GM18498 (cell line): ENCODE measurements at regions not wholly inside any gene's neighbourhood (a gene's known extent, or its start where the extent isn't known, plus 50 kb on each side); places are given as distances from the start of the nearest gene placed in this dataset.

Experiments
- ATAC-seq: cut with Tn5 transposase; IDR thresholded peaks from one replicate; pipeline ENCODE4 v1.9.1; 2021; ENCODE audit warnings: mild to moderate bottlenecking, moderate library complexity; ENCODE audit not compliant: unreplicated experiment

DNA sequence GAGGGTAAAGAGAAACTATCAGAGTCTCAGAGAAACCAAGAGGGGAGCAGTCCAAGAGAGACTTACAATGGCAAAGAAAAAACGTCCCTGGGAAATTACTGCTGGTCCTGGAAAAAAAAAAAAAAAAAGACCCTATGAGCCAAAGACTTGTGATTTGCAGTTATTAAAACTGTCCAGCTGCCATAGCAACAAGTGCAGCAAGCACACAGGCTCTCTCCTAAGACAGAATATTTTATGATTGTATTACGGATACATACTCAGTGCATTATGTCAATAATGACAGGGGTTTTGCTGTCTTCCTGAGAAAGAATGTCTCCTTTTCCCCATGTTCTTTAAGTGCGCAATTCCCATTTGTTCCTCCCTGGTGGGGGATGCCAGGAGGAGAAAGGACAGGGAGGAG is 178.5 kb downstream of the GPAM start:
- no peak for ATAC-seq

DNA sequence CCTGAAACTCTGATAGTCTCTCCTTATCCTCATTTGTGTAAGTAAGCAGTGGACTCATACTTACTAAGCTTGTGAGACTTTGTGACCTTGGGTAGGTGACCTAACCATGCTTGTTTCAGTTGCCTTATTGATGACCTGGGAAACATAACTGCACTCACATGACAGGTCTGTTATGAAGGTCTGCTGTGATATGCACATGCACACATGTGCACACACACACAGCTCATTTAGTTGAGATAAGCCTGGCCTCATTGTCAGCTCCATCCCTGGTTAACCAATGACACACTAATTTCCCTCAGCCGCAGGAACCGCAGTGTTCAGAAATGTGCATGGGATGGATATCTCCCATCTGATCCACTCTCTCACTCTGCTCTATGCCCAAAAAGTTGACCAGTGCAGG is 177.2 kb downstream of the GPAM start:
- no peak for ATAC-seq

GRCh38 chr10:112006831-112007230 is 176.7 kb downstream of the GPAM start:
- ATAC-seq = no peak

DNA sequence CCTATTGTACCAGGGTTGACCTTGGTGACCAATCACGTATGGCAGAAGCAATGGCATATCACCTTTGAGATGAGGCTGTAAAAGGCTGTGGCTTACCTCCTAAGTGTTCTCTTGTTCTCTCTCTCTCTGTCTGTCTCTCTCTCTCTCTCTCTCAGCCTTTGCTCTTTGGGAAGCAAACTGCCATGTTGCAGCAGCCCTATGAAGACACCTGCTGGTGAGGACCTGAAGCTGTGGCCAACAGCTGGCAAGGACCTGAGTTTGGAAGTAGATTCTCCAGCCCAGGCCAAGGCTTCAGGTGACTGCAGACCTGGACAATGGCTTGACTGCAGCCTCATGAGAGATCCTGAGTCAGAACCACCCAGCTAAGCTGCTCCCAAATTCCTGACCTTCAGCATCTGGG is 161.4 kb downstream of the GPAM start:
- no peak for ATAC-seq

DNA sequence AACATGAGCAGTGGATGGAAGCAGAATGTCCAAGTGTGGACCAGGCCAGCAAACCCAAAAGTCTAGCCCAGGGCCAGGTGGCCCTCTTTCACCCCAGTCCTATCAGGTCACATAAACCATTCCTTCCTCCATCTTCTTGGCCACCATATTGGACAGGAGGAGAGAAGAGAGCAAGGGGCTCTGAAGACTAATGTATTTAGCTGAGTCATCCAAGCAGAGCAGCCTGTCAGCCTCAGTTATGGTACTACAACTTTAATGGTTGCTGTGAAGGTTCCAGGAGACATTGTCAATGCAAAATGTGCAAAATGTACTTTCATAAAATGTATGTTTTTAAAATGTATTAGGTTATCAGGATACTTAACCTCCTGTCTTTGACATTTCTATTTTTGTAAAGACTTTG is 159.5 kb downstream of the GPAM start:
- ATAC-seq = no peak

DNA sequence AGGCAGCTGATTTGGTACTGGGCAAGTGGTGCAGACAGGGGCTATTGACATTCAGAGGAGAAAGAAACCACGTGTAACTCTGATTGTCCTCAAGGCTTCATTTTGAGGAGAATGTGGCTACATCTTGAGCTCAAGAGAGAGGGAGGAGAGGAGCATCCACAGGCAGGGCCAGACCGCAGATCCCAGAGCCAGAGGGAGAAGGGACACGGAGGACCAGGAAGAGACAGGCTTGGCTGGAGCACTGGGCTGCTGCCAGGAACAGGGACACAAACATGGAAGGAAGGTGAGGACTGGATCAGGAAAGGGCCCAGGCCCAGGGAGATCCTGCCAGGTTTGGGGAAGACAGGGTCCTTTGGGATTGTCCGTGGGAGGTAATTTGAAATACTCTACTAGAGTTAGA is 158.3 kb downstream of the GPAM start:
- no peak for ATAC-seq

- no peak for ATAC-seq
Measured at GRCh38 chr10:112026438-112026837, 157.1 kb downstream of the GPAM start.

- no peak for ATAC-seq
Measured at GRCh38 chr10:112027731-112028280, 155.8 kb downstream of the GPAM start.

DNA sequence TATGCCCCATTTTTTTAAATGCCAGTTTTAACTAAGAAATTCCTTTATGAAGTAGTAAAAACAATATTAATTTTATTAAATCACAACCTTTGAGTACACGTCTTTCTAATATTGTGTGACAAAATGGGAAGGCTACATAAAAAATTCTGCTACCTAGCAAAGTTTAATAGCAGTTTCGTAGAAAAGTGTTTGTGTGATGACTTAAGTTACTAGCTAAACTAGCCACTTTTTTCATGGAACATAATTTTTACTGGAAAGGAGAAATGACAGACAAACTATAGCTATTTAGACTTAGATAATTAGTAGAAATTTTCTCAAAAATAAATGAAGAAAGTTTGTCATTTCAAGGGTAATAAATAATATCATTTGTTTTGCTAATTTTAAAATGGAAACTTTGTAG is 153.1 kb downstream of the GPAM start:
- ATAC-seq = no peak

GRCh38 chr10:112039823-112040222 is 143.7 kb downstream of the GPAM start:
- ATAC-seq = no peak

DNA sequence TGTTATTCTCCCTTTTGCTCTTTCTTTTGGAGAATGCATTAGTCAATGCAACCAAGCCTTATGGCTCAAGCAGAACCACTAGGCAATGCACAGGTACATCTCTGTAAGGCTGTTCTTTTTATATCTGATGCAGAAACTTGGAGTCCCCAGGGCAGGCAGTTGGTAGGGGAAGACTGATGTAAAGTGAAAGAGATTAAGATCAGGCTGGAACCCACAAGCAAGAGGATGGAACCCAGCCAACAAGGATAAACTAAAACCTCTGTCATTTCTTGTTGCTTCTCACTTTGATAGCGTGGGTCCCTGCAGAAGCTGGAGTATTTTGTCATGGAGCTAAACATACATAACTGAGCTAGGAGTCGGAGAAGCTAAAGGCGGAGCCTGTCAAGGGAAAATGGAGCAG is 142.9 kb downstream of the GPAM start:
- no peak for ATAC-seq

- ATAC-seq = no peak
Measured at GRCh38 chr10:112045938-112046337, 137.6 kb downstream of the GPAM start.

- no peak for ATAC-seq
Measured at GRCh38 chr10:112047674-112048073, 135.9 kb downstream of the GPAM start.

DNA sequence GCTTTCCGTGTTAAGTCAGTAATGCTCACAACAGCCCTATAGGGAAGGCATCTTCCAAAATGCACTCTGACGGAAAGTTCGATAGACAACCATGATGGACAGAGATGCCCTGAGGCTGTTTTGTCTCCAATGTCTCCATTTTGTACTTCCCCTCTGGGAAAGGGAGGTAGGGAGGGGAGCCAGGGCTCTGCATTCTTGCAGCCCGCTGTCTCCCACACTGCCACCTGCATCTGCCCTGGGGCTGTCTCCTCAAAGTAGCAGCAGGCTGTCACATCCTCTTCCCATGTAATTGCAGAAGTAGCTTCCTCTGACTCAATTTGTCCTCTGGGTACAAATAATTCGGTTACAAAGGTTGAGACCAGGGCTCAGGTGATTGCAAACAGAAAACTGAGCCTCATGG is 131.4 kb downstream of the GPAM start:
- ATAC-seq = no peak

- ATAC-seq = no peak
Measured at GRCh38 chr10:112053895-112054294, 129.7 kb downstream of the GPAM start.

DNA sequence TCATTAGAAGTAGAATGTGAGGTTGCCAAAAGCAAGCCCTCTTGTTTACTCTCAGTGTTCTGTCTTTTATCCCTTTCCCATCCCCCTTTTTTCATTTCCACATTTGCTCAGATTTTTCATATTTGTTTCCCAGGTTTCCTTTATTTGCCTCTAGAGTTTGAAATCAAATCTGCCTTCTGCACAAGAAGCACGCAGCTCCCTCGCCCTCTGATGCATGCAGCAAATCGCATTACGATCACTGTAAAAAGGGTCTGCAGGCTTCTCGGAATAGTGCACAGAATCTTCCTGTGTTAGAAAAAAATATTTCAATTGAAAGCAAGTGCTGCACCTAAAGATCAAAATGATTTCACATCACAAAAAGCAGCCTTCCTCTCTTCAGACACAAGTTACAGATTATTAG is 129.0 kb downstream of the GPAM start:
- no peak for ATAC-seq

DNA sequence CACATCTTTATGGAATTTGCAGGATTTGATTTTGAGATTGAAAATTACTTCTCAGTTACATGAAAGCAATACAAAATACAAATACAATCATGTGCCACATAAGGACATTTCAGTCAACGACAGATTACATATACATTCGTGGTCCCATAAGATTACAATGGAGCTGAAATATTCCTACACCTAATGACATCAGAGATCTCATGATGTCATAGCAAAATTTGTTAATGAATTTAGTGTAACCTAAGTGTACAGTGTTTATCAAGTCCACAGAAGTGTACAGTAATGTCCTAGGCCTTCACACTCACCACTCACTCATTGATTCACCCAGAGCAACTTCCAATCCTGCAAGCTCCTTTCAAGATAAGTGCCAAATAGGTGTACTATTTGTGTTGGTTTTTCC is 126.5 kb downstream of the GPAM start:
- no peak for ATAC-seq

DNA sequence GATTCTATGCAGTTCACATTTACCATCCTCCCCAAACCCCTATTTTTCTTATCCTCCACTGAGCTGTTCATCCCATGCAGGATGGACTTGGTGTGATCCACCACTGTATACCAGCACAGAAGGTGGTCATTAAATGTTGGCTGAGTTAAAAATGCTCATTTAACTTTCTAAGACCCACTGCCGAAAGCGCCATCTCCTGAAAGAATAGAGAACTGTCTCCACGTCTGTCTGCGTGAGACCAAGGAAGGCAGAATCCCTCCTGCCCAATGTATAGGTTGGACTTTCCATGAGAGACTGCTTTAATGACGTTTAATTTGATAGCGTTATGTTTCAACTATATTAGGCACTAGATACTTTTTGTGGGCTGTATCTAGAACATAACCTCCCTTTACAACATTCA is 124.3 kb downstream of the GPAM start:
- no peak for ATAC-seq

- no peak for ATAC-seq
Measured at GRCh38 chr10:112071596-112072133, 111.9 kb downstream of the GPAM start.

- ATAC-seq = no peak
Measured at GRCh38 chr10:112078003-112078402, 105.6 kb downstream of the GPAM start.

DNA sequence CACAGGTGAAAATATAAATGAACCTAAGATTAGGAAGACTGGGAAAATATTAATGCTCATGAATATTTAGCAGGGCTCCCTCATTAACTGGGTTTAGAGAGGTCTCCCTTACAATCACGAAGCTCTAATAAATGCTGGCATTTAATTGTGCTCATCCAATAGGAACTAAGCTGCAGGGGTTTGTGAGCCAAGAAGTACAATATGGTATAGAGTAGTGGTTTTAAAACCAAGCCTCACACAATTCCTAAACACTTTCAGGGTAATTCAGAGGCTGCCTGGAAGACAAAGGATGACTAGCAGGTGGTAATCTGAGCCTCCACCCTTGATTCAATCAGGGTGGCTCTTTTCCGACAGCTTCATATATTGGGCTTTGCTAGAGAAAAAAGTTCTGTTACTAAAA is 103.3 kb downstream of the GPAM start:
- ATAC-seq = no peak

GRCh38 chr10:112082120-112082519 is 101.4 kb downstream of the GPAM start:
- ATAC-seq = no peak

DNA sequence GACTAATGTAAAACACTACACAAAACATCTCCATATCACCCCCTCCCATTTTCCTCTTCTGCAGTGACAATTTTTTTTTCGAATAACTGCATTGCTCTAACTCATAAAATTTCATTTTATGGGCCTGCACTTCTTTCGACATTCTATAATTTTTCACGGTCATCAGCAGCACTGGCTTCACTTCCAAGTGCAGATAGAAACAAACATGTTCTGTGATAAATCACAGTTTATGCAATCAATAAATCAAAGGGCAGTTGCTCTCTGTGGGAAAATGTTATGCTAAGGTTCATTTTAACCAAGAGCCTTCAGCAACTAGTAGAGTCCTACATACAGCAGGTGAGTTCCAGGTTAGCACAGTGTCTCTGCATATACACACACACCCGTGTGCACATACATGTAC is 100.1 kb downstream of the GPAM start:
- ATAC-seq = no peak
